Posterior vena cava (tissue), 2 donors: ENCODE measurements at regions not wholly inside any gene's neighbourhood (a gene's known extent, or its start where the extent isn't known, plus 50 kb on each side); places are given as distances from the start of the nearest gene placed in this dataset.

Experiments
- DNase-seq: peaks from one replicate; pipeline ENCODE4 v3.0.0-alpha.2; 2020; ENCODE audit warnings: low spot score
- intact Hi-C, 2 donors: fragments of 100-400 bp; cut with DNase I; formaldehyde crosslinking; loops; one replicate each; pipeline versions ENCODE4 v1.14.1 to v1.14.2; 2022 to 2023
- donor health status: DM: yes; HTN: yes; CAD: no.
- donor health status: DM: yes; HTN: yes; CAD: no.

GRCh38 chr20:52270696-52271095, 79.1 kb upstream of the ZFP64 start:
- DNase-seq = no peak
- intact Hi-C loops = no loop called here

- intact Hi-C loops = no loop called here
- DNase-seq = no peak
Measured at GRCh38 chr20:52270001-52270606, 78.5 kb upstream of the ZFP64 start.

- intact Hi-C loops = no loop called here
- DNase-seq = no peak
Measured at GRCh38 chr20:52269321-52269720, 77.7 kb upstream of the ZFP64 start.

- no peak for DNase-seq
- intact Hi-C loops = no loop called here
Measured at GRCh38 chr20:52268184-52268749, 76.7 kb upstream of the ZFP64 start.

GRCh38 chr20:52267418-52267817, 75.8 kb upstream of the ZFP64 start:
- intact Hi-C loops = no loop called here
- DNase-seq = no peak

DNA sequence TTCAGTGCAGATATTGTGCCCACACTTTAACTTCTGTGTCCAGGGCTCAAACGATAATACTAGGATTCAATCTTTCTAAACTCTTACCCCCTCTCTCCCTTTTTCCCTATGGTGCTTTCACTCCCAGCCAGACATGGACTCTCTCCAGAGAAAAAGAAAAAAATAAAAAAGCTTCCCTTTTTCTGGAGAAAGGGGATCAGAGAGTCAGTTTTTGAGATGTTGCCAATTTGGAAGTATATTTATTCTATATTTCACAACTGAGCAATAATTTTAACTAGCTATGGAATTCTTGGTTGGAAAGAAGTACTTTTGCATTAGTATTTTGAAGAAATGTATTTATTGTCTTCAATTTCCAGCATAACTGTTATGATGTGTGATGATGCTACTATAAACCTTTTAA, 72.2 kb upstream of the ZFP64 start:
- intact Hi-C loops = no loop called here

GRCh38 chr20:52261792-52262191, 70.2 kb upstream of the ZFP64 start:
- intact Hi-C loops = no loop called here
- DNase-seq = no peak

More for the DNA sequence above, 72.2 kb upstream of the ZFP64 start:
- no peak for DNase-seq

DNA sequence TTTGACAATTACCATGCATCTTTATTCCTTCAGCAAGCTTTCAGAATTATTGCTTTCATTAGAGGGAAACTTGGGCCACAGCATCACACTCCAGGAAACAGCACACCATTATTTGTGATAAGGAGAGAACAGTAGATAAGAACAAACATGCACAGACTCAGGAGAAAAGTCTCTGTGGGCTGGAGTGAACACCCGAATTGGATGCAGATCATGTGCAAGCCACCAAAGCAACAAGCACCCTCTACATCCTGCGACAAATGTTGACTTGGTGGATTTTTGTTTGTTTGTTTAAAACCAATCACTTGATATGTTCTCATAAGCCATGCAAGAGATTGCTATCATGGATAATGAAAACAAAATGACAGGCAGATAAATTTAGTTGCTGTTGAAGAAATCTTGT, 67.7 kb upstream of the ZFP64 start:
- intact Hi-C loops = no loop called here
- DNase-seq = no peak

DNA sequence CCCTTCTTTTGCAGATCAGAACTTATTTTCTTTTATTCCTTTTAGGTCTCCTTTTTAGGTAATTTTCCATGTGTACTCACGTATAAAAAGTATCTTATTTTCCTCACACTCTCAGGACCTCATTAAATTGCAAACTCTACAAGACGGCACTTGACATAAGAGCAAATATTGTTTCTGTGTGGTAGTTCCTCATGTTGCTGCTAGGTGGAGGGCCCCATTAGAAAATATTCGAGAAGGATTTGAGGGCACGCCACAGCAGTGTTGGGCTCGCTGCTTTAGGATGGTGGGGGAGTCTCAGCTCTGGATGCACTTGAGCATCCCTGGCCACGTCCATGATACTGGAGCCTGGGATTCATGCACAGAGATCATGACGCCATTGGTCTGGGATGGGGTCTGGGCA, 64.9 kb upstream of the ZFP64 start:
- intact Hi-C loops = no loop called here
- DNase-seq = no peak

DNA sequence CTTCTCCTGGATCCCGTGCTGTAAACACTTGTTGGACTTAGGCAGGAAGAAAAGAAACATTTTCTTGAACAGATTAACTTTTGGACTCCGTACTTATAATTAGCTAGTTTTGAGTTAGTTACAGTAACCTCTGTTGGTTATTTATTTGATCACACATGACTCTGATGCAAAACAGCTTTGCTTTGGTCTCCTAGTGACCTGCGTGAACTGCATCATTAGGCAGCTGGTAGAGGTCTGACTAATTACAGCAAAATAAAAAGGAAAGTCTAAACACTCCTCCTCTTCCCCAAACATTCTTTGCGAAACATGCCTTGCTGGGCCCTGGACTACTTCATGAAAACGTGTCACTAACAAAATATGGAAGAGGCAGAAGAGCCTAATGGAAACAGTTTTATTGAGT, 61.1 kb upstream of the ZFP64 start:
- no peak for DNase-seq
- intact Hi-C loops = no loop called here

GRCh38 chr20:52251827-52252226, 60.2 kb upstream of the ZFP64 start:
- no peak for DNase-seq
- intact Hi-C loops = no loop called here

DNA sequence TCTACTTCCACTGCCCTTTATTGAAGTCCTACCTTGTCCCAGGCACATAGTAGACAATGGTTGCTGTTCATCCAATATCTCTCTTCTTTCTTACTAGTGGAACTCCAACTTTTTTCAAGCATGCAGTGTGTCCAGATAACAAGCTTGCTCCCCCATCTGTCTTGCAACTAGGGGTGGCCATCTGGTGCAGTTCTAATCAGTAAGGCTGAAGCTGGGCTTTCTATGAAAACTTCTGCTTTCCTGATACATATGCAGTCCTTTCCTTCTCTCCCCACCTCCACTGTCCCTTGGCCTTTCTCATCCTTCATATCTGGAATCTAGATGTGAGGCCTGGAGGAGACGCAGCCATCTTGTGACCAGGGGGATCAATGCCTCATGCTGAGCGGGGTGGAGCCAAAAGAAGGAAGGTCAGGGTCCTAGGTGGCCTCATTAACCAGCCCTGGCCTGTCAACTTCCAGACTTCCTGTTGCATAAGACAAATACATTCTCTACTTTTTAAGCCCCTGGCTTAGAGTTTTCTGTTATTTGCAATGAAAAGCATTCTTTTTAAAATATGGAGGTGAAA, 59.6 kb upstream of the ZFP64 start:
- intact Hi-C loops = no loop called here
- no peak for DNase-seq

DNA sequence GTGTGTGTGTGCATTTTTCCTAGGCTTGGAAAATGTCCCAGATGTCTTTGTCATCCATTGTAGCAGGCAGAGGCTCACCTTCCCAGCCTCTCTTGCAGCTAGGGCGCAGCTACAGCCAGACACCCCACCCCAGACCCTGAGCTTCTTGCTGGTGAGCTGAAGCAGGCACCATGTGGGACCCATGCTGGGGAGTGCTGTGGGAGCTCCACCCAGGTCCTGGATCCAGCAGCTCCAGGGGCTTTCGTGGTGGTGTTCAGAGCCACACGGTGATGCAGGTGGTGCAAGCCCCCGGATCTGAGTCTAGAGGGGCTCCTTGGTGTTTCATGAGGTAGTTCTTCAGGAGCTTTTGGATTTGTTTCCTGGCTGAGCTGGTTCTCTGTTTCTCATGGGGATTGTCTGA, 56.0 kb upstream of the ZFP64 start:
- DNase-seq = no peak
- intact Hi-C loops = no loop called here

- no peak for DNase-seq
- intact Hi-C loops = no loop called here
Measured at GRCh38 chr20:52246366-52246765, 54.8 kb upstream of the ZFP64 start.

GRCh38 chr20:52244702-52245101, 53.1 kb upstream of the ZFP64 start:
- DNase-seq = no peak
- intact Hi-C loops = no loop called here

GRCh38 chr20:52242237-52243230, 51.0 kb upstream of the ZFP64 start:
- no peak for DNase-seq
- intact Hi-C loops = no loop called here
